Astrocyte (in vitro differentiated cells and primary cell): ENCODE measurements at regions not wholly inside any gene's neighbourhood (a gene's known extent, or its start where the extent isn't known, plus 50 kb on each side); places are given as distances from the start of the nearest gene placed in this dataset.
"Not testable (repeated sequence)": the region's sequence is repeated elsewhere in the genome, so short reads cannot be mapped to it uniquely, and the experiment has no call there.

Source experiments
- EZH2 ChIP-seq: IDR thresholded peaks from 2 replicates; pipeline ENCODE4 v1.6.1; 2012; ENCODE audit warnings: mild to moderate bottlenecking, low read length, inconsistent platforms; ENCODE audit not compliant: insufficient read depth
- TF ChIP-seq, protein P1 (sequence below): IDR thresholded peaks from 2 replicates; pipeline ENCODE4 v1.5.1; 2011; ENCODE audit warnings: low read depth, mild to moderate bottlenecking, inconsistent platforms, low read length, moderate library complexity; ENCODE audit not compliant: insufficient read depth

DNA sequence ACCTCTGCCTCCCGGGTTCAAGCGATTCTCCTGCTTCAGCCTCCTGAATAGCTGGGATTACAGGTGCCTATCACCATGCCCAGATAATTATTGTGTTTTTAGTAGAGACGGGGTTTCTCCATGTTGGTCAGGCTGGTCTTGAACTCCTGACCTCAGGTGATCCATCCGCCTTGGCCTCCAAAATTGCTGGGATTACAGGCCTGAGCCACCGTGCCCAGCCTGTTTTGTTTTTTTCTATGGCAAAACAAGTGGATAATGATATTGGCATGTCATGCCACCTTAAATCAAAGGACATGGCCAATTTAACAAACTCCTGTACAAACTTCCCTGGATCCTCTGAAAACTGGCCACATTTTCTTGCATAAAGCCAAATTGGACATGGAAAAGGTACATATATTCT lies 64.3 kb upstream of the SYN3 start:
- TF ChIP-seq, protein P1, sequence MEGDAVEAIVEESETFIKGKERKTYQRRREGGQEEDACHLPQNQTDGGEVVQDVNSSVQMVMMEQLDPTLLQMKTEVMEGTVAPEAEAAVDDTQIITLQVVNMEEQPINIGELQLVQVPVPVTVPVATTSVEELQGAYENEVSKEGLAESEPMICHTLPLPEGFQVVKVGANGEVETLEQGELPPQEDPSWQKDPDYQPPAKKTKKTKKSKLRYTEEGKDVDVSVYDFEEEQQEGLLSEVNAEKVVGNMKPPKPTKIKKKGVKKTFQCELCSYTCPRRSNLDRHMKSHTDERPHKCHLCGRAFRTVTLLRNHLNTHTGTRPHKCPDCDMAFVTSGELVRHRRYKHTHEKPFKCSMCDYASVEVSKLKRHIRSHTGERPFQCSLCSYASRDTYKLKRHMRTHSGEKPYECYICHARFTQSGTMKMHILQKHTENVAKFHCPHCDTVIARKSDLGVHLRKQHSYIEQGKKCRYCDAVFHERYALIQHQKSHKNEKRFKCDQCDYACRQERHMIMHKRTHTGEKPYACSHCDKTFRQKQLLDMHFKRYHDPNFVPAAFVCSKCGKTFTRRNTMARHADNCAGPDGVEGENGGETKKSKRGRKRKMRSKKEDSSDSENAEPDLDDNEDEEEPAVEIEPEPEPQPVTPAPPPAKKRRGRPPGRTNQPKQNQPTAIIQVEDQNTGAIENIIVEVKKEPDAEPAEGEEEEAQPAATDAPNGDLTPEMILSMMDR = not testable (repeated sequence)
- TF ChIP-seq EZH2 = not testable (repeated sequence)
